M059J (cell line): ENCODE measurements at regions not wholly inside any gene's neighbourhood (a gene's known extent, or its start where the extent isn't known, plus 50 kb on each side); places are given as distances from the start of the nearest gene placed in this dataset.
"Not testable (repeated sequence)": the region's sequence is repeated elsewhere in the genome, so short reads cannot be mapped to it uniquely, and the experiment has no call there.

ENCODE experiments used
- DNase-seq: peaks from one replicate; pipeline ENCODE4 v3.0.0-alpha.2; 2012; ENCODE audit warnings: low read depth

GRCh38 chr3:177453451-177453844, 256.2 kb upstream of the TBL1XR1 start:
- DNase-seq: no peak

- not testable (repeated sequence) for DNase-seq
These were observed 259.9 kb upstream of the TBL1XR1 start for GRCh38 chr3:177457204-177457603.

- DNase-seq: peak; percentile 62
These were observed 262.1 kb upstream of the TBL1XR1 start for GRCh38 chr3:177459401-177459800.

- DNase-seq: no peak
These were observed 262.8 kb upstream of the TBL1XR1 start for GRCh38 chr3:177460047-177460446.

- no peak for DNase-seq
These were observed 264.5 kb upstream of the TBL1XR1 start for GRCh38 chr3:177461765-177462164.

GRCh38 chr3:177463341-177463740, 266.1 kb upstream of the TBL1XR1 start:
- not testable (repeated sequence) for DNase-seq

- peak; percentile 85 for DNase-seq
These were observed 266.6 kb upstream of the TBL1XR1 start for GRCh38 chr3:177463863-177464262.

GRCh38 chr3:177464392-177465256, 267.3 kb upstream of the TBL1XR1 start:
- no peak for DNase-seq

- DNase-seq: no peak
These were observed 268.0 kb upstream of the TBL1XR1 start for GRCh38 chr3:177465257-177465642.

GRCh38 chr3:177466074-177466473, 268.8 kb upstream of the TBL1XR1 start:
- DNase-seq: no peak

- DNase-seq: not testable (repeated sequence)
These were observed 269.3 kb upstream of the TBL1XR1 start for GRCh38 chr3:177466622-177467021.

GRCh38 chr3:177467247-177467985, 270.1 kb upstream of the TBL1XR1 start:
- DNase-seq: no peak

- peak; percentile 100 for DNase-seq
These were observed 271.0 kb upstream of the TBL1XR1 start for GRCh38 chr3:177468331-177468730.

- peak; percentile 75 for DNase-seq
These were observed 271.5 kb upstream of the TBL1XR1 start for GRCh38 chr3:177468816-177469215.

- no peak for DNase-seq
These were observed 271.9 kb upstream of the TBL1XR1 start for GRCh38 chr3:177469216-177469615.

- DNase-seq: peak; percentile 97
These were observed 273.1 kb upstream of the TBL1XR1 start for GRCh38 chr3:177470197-177470941.

GRCh38 chr3:177471733-177472480, 274.6 kb upstream of the TBL1XR1 start:
- no peak for DNase-seq

- DNase-seq: peak; percentile 54
These were observed 275.9 kb upstream of the TBL1XR1 start for GRCh38 chr3:177473184-177473583.

GRCh38 chr3:177473903-177474302, 276.6 kb upstream of the TBL1XR1 start:
- DNase-seq: no peak

GRCh38 chr3:177474652-177475355, 277.5 kb upstream of the TBL1XR1 start:
- DNase-seq: no peak

GRCh38 chr3:177475356-177475665, 278.0 kb upstream of the TBL1XR1 start:
- no peak for DNase-seq
